Trophoblast cell (in vitro differentiated cells and primary cell): ENCODE measurements at regions not wholly inside any gene's neighbourhood (a gene's known extent, or its start where the extent isn't known, plus 50 kb on each side); places are given as distances from the start of the nearest gene placed in this dataset.
A peak's percentile ranks its signal among the peaks of the same experiment; 100 is the strongest.

Source experiments
- DNase-seq, 2 donors: peaks; one replicate each; pipeline ENCODE4 v3.0.0-alpha.2; 2016
- H2AFZ ChIP-seq: 2 replicates; pipeline ENCODE4 v1.6.1; 2013; ENCODE audit warnings: low read length, moderate library complexity, mild to moderate bottlenecking; ENCODE audit not compliant: insufficient read depth, poor library complexity
- H2AK5ac ChIP-seq: 2 replicates; pipeline ENCODE4 v1.6.1; 2013; ENCODE audit warnings: mild to moderate bottlenecking, low read length
- H2BK120ac ChIP-seq: 2 replicates; pipeline ENCODE4 v1.6.1; 2013; ENCODE audit warnings: low read length, mild to moderate bottlenecking, moderate library complexity; ENCODE audit not compliant: insufficient read depth, poor library complexity
- H2BK12ac ChIP-seq: 2 replicates; pipeline ENCODE4 v1.6.1; 2013; ENCODE audit warnings: mild to moderate bottlenecking, low read length, moderate library complexity
- H2BK5ac ChIP-seq: 2 replicates; pipeline ENCODE4 v1.6.1; 2013; ENCODE audit warnings: low read length, low read depth, moderate library complexity, mild to moderate bottlenecking; ENCODE audit not compliant: poor library complexity
- H3K14ac ChIP-seq: 2 replicates; pipeline ENCODE4 v1.6.1; 2013; ENCODE audit warnings: mild to moderate bottlenecking, low read length
- H3K18ac ChIP-seq: 2 replicates; pipeline ENCODE4 v1.6.1; 2013; ENCODE audit warnings: mild to moderate bottlenecking, low read length
- H3K23ac ChIP-seq: 2 replicates; pipeline ENCODE4 v1.6.1; 2013; ENCODE audit warnings: low read length
- H3K27ac ChIP-seq: 2 replicates; pipeline ENCODE4 v1.5.1; 2013; ENCODE audit warnings: low read depth, mild to moderate bottlenecking, inconsistent platforms, low read length, moderate library complexity
- H3K27me3 ChIP-seq: 2 replicates; pipeline ENCODE4 v1.6.1; 2013; ENCODE audit warnings: inconsistent platforms, mild to moderate bottlenecking, low read length, moderate library complexity; ENCODE audit not compliant: insufficient read depth
- H3K36me3 ChIP-seq, 2 experiments: 1 replicate in 1 of 2; 2 replicates in 1 of 2; pipeline ENCODE4 v1.6.1; 2013; ENCODE audit warnings: low read length in 2 of 2, mild to moderate bottlenecking in 2 of 2, moderate library complexity in 1 of 2; ENCODE audit not compliant: insufficient read depth in 2 of 2, control insufficient read depth in 1 of 2
- H3K4ac ChIP-seq: 2 replicates; pipeline ENCODE4 v1.6.1; 2013; ENCODE audit warnings: low read depth, mild to moderate bottlenecking, low read length, moderate library complexity
- H3K4me1 ChIP-seq, 2 experiments: 1 replicate in 1 of 2; 2 replicates in 1 of 2; pipeline ENCODE4 v1.6.1; 2013; ENCODE audit warnings: low read length in 2 of 2, mild to moderate bottlenecking in 2 of 2, moderate library complexity in 1 of 2; ENCODE audit not compliant: insufficient read depth in 2 of 2, control insufficient read depth in 1 of 2
- H3K4me2 ChIP-seq: 2 replicates; pipeline ENCODE4 v1.6.1; 2013; ENCODE audit warnings: inconsistent platforms, mild to moderate bottlenecking, low read length, moderate library complexity
- H3K4me3 ChIP-seq: 2 replicates; pipeline ENCODE4 v1.5.1; 2013; ENCODE audit warnings: mild to moderate bottlenecking, low read depth, low read length, inconsistent platforms
- H3K79me1 ChIP-seq: one replicate; pipeline ENCODE4 v1.6.1; 2013; ENCODE audit warnings: low read length
- H3K79me2 ChIP-seq: 2 replicates; pipeline ENCODE4 v1.6.1; 2013; ENCODE audit warnings: low read length, mild to moderate bottlenecking; ENCODE audit not compliant: control insufficient read depth, insufficient read depth, poor library complexity
- H3K9ac ChIP-seq: 2 replicates; pipeline ENCODE4 v1.6.1; 2013; ENCODE audit warnings: mild to moderate bottlenecking, low read length
- H3K9me3 ChIP-seq: 2 replicates; pipeline ENCODE4 v1.6.1; 2013; ENCODE audit warnings: low read depth, mild to moderate bottlenecking, control low read depth, inconsistent platforms, low read length; ENCODE audit not compliant: insufficient read depth
- H4K12ac ChIP-seq: 2 replicates; pipeline ENCODE4 v1.6.1; 2013; ENCODE audit warnings: low read depth, mild to moderate bottlenecking, low read length, moderate library complexity
- H4K8ac ChIP-seq: 2 replicates; pipeline ENCODE4 v1.6.1; 2013; ENCODE audit warnings: low read depth, mild to moderate bottlenecking, low read length, moderate library complexity
- H4K91ac ChIP-seq: one replicate; pipeline ENCODE4 v1.6.1; 2013; ENCODE audit warnings: low read depth, mild to moderate bottlenecking, low read length, moderate library complexity
- WGBS: extraction: QIAGEN DNeasy Blood & Tissue Kit; methylation state at CpG from one replicate; pipeline ENCODE4 v1.1.7; 2013; ENCODE audit warnings: missing lambda C conversion rate; ENCODE audit not compliant: insufficient read length, insufficient coverage; ENCODE audit errors: extremely low coverage; 5-methylcytosine and 5-hydroxymethylcytosine counted together

- Histone ChIP-seq H2BK12ac (no peak overlapping the region), H3K79me2 (peaks cover 1% of the 10 kb centered on the region), H3K4ac (no peak overlapping the region), H4K12ac (no peak overlapping the region), H2AK5ac (no peak overlapping the region), H3K9me3 (peaks cover 6% of the 10 kb centered on the region), H2BK5ac (no peak overlapping the region), H3K79me1 (no peaks in the 10 kb centered on the region), H3K18ac (no peak overlapping the region), H4K91ac (no peak overlapping the region), H4K8ac (no peak overlapping the region), H3K4me3 (no peak overlapping the region), H2AFZ (no peak overlapping the region), H3K27ac (no peak overlapping the region), H3K23ac (no peak overlapping the region), H3K4me2 (no peak overlapping the region), H2BK120ac (no peak overlapping the region), H3K14ac (no peak overlapping the region), H3K27me3 (no peaks in the 10 kb centered on the region), H3K4me1 (no peaks in the 10 kb centered on the region), H3K36me3 (no peaks in the 10 kb centered on the region), H3K9ac (no peak overlapping the region)
- no peak for DNase-seq
- WGBS, result no CpG with 5 or more reads among the region's 21 CpGs
Observed at GRCh38 chr14:99333841-99334635, 62.0 kb upstream of the BCL11B start.

GRCh38 chr14:99333214-99333613 lies 61.2 kb upstream of the BCL11B start:
- H4K12ac ChIP-seq, result no peak overlapping the region
- no peaks in the 10 kb centered on the region for H3K79me1 ChIP-seq
- H4K8ac ChIP-seq, result no peak overlapping the region
- WGBS, result no CpG with 5 or more reads among the region's 5 CpGs
- H3K4me2 ChIP-seq, result no peak overlapping the region
- H2BK5ac ChIP-seq, result no peak overlapping the region
- no peak overlapping the region for H2AFZ ChIP-seq
- H3K14ac ChIP-seq, result no peak overlapping the region
- H3K9me3 ChIP-seq, result peaks cover 5% of the 10 kb centered on the region
- no peak overlapping the region for H2AK5ac ChIP-seq
- no peak overlapping the region for H4K91ac ChIP-seq
- H3K4me1 ChIP-seq, result no peaks in the 10 kb centered on the region
- no peak overlapping the region for H2BK12ac ChIP-seq
- no peaks in the 10 kb centered on the region for H3K36me3 ChIP-seq
- peaks cover 1% of the 10 kb centered on the region for H3K79me2 ChIP-seq
- no peak overlapping the region for H3K18ac ChIP-seq
- no peak overlapping the region for H2BK120ac ChIP-seq
- H3K23ac ChIP-seq, result no peak overlapping the region
- no peaks in the 10 kb centered on the region for H3K27me3 ChIP-seq
- H3K27ac ChIP-seq, result no peak overlapping the region
- H3K4me3 ChIP-seq, result peak overlapping the region; percentile 45
- no peak overlapping the region for H3K9ac ChIP-seq
- no peak for DNase-seq
- no peak overlapping the region for H3K4ac ChIP-seq

- WGBS, result no CpG with 5 or more reads among the region's 10 CpGs
- peaks cover 10 to 13% of the 10 kb centered on the region in 2 experiments for H3K4me1 ChIP-seq
- no peak overlapping the region for H2AK5ac ChIP-seq
- H4K91ac ChIP-seq, result no peak overlapping the region
- H3K4me3 ChIP-seq, result peak overlapping the region; percentile 39
- H4K8ac ChIP-seq, result no peak overlapping the region
- no peaks in the 10 kb centered on the region for H3K36me3 ChIP-seq
- H3K14ac ChIP-seq, result no peak overlapping the region
- H2AFZ ChIP-seq, result no peak overlapping the region
- no peak overlapping the region for H3K18ac ChIP-seq
- H3K4me2 ChIP-seq, result no peak overlapping the region
- H3K9me3 ChIP-seq, result peaks cover 5% of the 10 kb centered on the region
- DNase-seq, result no peak
- H3K9ac ChIP-seq, result no peak overlapping the region
- H2BK5ac ChIP-seq, result no peak overlapping the region
- peaks cover 1% of the 10 kb centered on the region for H3K79me2 ChIP-seq
- H3K27me3 ChIP-seq, result no peaks in the 10 kb centered on the region
- H2BK120ac ChIP-seq, result no peak overlapping the region
- H3K27ac ChIP-seq, result no peak overlapping the region
- H2BK12ac ChIP-seq, result no peak overlapping the region
- peaks cover 3% of the 10 kb centered on the region for H3K79me1 ChIP-seq
- no peak overlapping the region for H3K23ac ChIP-seq
- no peak overlapping the region for H4K12ac ChIP-seq
- H3K4ac ChIP-seq, result no peak overlapping the region
Observed at GRCh38 chr14:99331811-99332210, 59.8 kb upstream of the BCL11B start.

- Histone ChIP-seq H3K79me1 (peaks cover 3% of the 10 kb centered on the region), H2BK12ac (no peak overlapping the region), H3K4me1 (peaks cover 10 to 13% of the 10 kb centered on the region in 2 experiments), H3K79me2 (peaks cover 1% of the 10 kb centered on the region), H3K4ac (no peak overlapping the region), H3K18ac (no peak overlapping the region), H3K36me3 (no peaks in the 10 kb centered on the region), H3K4me3 (no peak overlapping the region), H3K23ac (no peak overlapping the region), H4K12ac (no peak overlapping the region), H4K91ac (no peak overlapping the region), H2BK5ac (no peak overlapping the region), H3K9me3 (peaks cover 5% of the 10 kb centered on the region), H3K27me3 (no peaks in the 10 kb centered on the region), H2AFZ (no peak overlapping the region), H2AK5ac (no peak overlapping the region), H3K14ac (no peak overlapping the region), H3K9ac (no peak overlapping the region), H3K4me2 (no peak overlapping the region), H4K8ac (no peak overlapping the region), H3K27ac (no peak overlapping the region), H2BK120ac (no peak overlapping the region)
- no peak for DNase-seq
- no CpG with 5 or more reads among the region's 17 CpGs for whole genome bisulfite sequencing
Observed at GRCh38 chr14:99330316-99331240, 58.6 kb upstream of the BCL11B start.
